Small intestine (tissue), 7 donors: ENCODE measurements at regions not wholly inside any gene's neighbourhood (a gene's known extent, or its start where the extent isn't known, plus 50 kb on each side); places are given as distances from the start of the nearest gene placed in this dataset.
A peak's percentile ranks its signal among the peaks of the same experiment; 100 is the strongest.

Experiments used
- DNase-seq, 2 donors: peaks; one replicate each; pipeline versions ENCODE4 v3.0.0 to v3.0.0-alpha.2; 2013
- FAIRE-seq: peaks from 2 replicates; lab custom pipeline; 2012; peaks lifted over from hg19 to GRCh38; lab: Jason Lieb, UNC
- H3K27ac ChIP-seq, 3 donors: one replicate each; pipeline ENCODE4 v1.5.1; 2013; ENCODE audit warnings: low read length in 2 of 3, mild to moderate bottlenecking in 2 of 3, control low read depth in 1 of 3, inconsistent platforms in 1 of 3, low read depth in 1 of 3, moderate library complexity in 1 of 3
- H3K27me3 ChIP-seq, 3 donors: one replicate each; pipeline ENCODE4 v1.6.1; 2013; ENCODE audit warnings: low read length in 3 of 3, inconsistent platforms in 1 of 3; ENCODE audit not compliant: control insufficient read depth in 3 of 3, insufficient read depth in 3 of 3
- H3K36me3 ChIP-seq, 3 donors: one replicate each; pipeline ENCODE4 v1.6.1; 2013; ENCODE audit warnings: low read length in 3 of 3, inconsistent platforms in 1 of 3, low read depth in 1 of 3, mild to moderate bottlenecking in 1 of 3, moderate library complexity in 1 of 3; ENCODE audit not compliant: control insufficient read depth in 3 of 3, insufficient read depth in 2 of 3
- H3K4me1 ChIP-seq, 3 donors: one replicate each; pipeline ENCODE4 v1.6.1; 2013; ENCODE audit warnings: low read length in 2 of 3, inconsistent platforms in 1 of 3, low read depth in 1 of 3, mild to moderate bottlenecking in 1 of 3, moderate library complexity in 1 of 3; ENCODE audit not compliant: control insufficient read depth in 3 of 3, insufficient read depth in 2 of 3
- H3K4me3 ChIP-seq, 3 donors: one replicate each; pipeline ENCODE4 v1.5.1; 2013; ENCODE audit warnings: low read length in 3 of 3, control low read depth in 1 of 3, inconsistent platforms in 1 of 3, low read depth in 1 of 3, mild to moderate bottlenecking in 1 of 3, moderate library complexity in 1 of 3
- H3K9me3 ChIP-seq, 2 donors: one replicate each; pipeline ENCODE4 v1.6.1; 2013; ENCODE audit warnings: low read depth in 1 of 2, low read length in 1 of 2; ENCODE audit not compliant: control insufficient read depth in 2 of 2, insufficient read depth in 1 of 2
- WGBS, 3 donors: extraction: QIAGEN DNeasy Blood & Tissue Kit; methylation state at CpG; one replicate each; pipeline ENCODE4 v1.1.7; 2013; 5-methylcytosine and 5-hydroxymethylcytosine counted together
- donor health status: healthy with polysubstance abuse.
- donor health status: control.
- donor health status: control.
- donor health status: Bipolar disorder and iron deficiency.
- donor health status: healthy.

DNA sequence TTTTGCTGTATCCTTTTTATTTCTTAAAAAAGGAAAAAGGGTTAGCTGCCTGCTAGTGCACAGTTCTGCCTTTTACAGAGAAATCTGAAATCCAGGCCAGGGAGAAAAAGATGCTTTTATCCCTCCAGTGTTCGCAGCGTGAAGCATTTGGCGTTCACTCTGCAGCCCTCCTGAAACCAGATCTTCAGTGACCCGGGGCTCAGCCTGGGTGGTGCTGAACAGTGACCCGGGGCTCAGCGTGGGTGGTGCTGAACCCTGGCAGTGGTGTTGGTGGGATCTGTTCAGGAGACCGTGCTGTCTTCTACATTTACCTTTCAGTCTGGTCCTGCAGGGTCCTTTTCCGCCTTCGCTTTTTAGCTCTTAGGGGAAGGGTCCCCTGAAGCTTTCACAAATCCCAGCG, 164.7 kb upstream of the KLF6 start:
- DNase-seq (no peak), FAIRE-seq (no peak)
- Histone ChIP-seq H3K27ac (no peak overlapping the region), H3K27me3 (no peaks in the 10 kb centered on the region), H3K4me1 (peaks cover 0 to 7% (median 0%) of the 10 kb centered on the region in 3 donors), H3K9me3 (peaks cover 0 to under 1% of the 10 kb centered on the region in 2 donors), H3K4me3 (no peak overlapping the region), H3K36me3 (no peaks in the 10 kb centered on the region)
- 82 to 90% (median 88%) methylated on average over 10 of the region's 10 CpGs for WGBS, 3 donors

DNA sequence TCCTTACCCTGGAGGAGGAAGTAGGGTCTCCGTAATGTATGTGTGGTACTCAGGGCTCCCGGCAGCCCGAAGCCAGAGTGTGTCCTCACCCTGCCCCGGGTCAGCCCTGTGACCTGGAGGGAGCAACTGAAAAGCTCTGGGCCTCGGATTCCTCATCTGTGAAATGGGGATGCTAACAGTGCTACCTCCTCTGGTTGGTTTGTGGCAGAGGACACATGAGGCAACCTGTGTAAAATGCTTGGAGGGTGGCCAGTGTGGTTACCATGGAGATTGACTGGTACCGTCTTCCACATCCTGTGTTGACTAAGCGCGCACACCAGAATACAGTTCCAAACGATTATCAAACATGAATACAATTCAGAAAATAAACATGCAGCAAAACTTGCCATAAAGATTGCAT, 163.8 kb upstream of the KLF6 start:
- peak in 1 of 2 donors; percentile 67 for DNase-seq
- Histone ChIP-seq H3K4me1 (peaks cover 0 to 7% (median 0%) of the 10 kb centered on the region in 3 donors), H3K27ac (no peak overlapping the region), H3K27me3 (no peaks in the 10 kb centered on the region), H3K36me3 (no peaks in the 10 kb centered on the region), H3K4me3 (no peak overlapping the region), H3K9me3 (peaks cover 0 to 4% of the 10 kb centered on the region in 2 donors)
- WGBS, 3 donors: 63 to 74% (median 74%) methylated on average over 9 of the region's 9 CpGs
- no peak for FAIRE-seq

DNA sequence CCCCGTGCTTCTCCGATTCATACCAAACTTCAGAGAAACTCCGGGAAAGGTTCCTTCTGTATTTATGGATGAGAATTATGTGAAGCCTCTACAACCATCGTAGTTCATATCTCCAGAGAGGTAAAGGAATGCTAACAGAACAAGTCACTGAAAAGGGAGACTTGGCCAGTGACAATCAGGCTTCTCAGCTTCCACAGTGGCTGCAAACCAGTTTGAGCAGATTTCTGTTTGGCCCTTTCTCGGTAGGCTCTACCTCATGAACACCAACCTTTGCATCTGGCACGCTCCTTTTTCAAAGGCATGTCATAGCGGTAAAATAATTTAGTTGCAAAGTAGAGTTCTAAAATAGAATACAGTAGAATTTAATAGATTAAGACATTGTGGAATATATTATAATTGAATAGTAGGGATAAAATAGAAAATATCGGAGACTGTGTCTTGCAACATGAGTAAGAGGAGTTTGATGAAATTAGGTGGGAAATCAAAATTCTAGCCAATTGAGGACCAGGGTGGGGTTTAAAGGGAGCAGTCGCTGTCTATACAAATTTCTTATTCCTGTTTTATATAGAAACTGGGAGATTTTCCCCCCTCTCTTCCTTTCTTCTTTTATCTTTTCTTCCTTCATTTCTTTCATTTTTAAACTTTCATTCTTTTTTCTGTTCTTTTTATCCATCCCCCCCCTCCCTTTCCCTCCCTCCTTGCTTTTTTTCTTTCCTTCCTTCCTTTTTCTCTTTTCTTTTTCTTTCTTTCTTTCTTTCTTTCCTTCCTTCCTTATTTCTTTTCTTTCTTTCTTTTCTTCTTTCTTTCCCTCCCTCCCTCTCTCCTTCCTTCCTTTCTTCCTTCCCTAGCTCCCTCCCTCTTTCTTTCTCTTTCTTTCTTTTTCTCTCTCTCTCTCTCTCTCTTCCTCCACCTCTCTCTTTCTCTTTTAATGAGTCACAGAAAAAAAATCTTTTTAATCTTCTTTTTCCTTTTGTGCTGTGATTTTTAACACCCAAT, 161.5 kb upstream of the KLF6 start:
- peak overlapping the region in 2 of 3 donors; percentile 26 to 41 for H3K27ac ChIP-seq
- H3K9me3 ChIP-seq: peaks cover 0 to 4% of the 10 kb centered on the region in 2 donors
- H3K27me3 ChIP-seq: no peaks in the 10 kb centered on the region
- H3K4me1 ChIP-seq: peaks cover 0 to 7% (median 0%) of the 10 kb centered on the region in 3 donors
- H3K36me3 ChIP-seq: no peaks in the 10 kb centered on the region
- DNase-seq (no peak), FAIRE-seq (no peak)
- H3K4me3 ChIP-seq: no peak overlapping the region
- 59 to 73% (median 61%) methylated on average over 9 of the region's 9 CpGs for whole genome bisulfite sequencing, 3 donors

DNA sequence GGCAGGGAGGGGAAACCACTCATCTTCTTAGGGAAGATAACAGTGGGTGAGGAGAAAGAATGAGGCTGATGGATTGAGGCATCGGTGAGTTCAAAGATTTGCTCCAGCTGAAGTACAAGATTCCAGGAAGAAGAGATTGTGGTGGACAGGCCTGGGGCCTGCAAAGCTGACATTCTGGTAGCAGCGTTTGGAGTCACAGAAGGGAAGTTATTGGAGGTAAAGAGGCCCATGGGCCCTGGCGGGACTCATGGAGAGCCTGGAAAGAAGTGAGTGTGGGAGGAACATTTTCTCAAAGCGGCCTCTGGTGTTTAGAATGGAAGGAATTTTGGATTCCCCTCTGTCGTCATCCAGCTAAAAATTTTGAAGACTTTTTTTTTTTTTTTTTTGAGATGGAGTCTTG, 160.0 kb upstream of the KLF6 start:
- no peak for FAIRE-seq
- DNase-seq: no peak
- H3K27ac ChIP-seq: no peak overlapping the region

DNA sequence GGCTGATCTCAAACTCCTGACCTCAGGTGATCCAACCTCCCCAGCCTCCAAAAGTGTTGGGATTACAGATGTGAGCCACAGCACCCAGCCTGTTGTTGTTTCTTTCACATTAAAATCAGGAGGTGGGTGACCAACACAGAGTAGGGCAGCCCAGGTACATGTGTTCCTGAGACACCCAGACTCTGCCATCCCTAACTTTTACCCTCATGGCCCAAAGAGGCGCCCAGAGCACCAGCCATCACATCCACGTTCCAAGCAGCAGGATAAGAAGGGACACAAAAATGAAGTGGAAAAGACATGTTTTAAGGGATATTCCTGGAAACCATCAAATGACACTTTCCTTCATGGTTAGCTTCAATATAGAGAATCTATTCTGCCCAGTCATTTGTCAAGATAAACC, 159.6 kb upstream of the KLF6 start:
- DNase-seq (no peak), FAIRE-seq (no peak)
- Histone ChIP-seq H3K36me3 (no peaks in the 10 kb centered on the region), H3K27ac (no peak overlapping the region), H3K4me3 (no peak overlapping the region), H3K27me3 (no peaks in the 10 kb centered on the region), H3K4me1 (peaks cover 0 to 7% (median 0%) of the 10 kb centered on the region in 3 donors), H3K9me3 (peaks cover 0 to 4% of the 10 kb centered on the region in 2 donors)
- WGBS, 3 donors: 98 to 99% (median 98%) methylated on average over 2 of the region's 2 CpGs

More for the DNA sequence above, 160.0 kb upstream of the KLF6 start:
- Histone ChIP-seq H3K36me3 (no peaks in the 10 kb centered on the region), H3K27me3 (no peaks in the 10 kb centered on the region), H3K9me3 (peaks cover 0 to 4% of the 10 kb centered on the region in 2 donors), H3K4me1 (peaks cover 0 to 7% (median 0%) of the 10 kb centered on the region in 3 donors), H3K4me3 (no peak overlapping the region)
- 90 to 96% (median 91%) methylated on average over 5 of the region's 5 CpGs for WGBS, 3 donors

DNA sequence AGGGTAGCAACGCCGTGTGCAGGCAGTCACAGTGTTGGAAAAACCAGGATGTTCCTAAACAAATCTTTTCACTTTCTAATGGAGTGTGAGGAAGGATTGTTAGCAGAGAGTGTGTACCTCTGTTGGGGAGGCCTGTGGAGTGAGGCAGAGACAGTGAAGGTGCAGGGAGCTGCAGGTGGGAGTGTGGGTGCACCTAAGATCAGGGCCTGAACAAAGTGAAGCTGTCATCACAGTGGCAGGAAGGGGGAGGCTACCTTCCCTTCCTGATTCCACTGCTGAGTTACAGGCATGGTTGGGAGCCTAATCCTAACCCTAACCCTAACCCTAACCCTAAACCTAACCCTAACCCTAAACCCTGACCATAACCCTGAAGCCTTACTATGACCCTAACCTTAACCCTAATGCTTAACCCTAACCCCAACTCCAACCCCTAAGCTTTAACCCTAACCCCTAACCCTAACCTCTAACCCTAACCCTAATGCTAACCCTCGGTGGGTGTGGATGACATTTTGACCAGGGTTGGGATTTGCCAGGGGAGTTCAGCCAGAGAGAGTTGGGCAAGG, 158.8 kb upstream of the KLF6 start:
- H3K4me3 ChIP-seq: no peak overlapping the region
- H3K27me3 ChIP-seq: no peaks in the 10 kb centered on the region
- peaks cover 0 to 4% of the 10 kb centered on the region in 2 donors for H3K9me3 ChIP-seq
- 85 to 98% (median 96%) methylated on average over 3 of the region's 3 CpGs for WGBS, 3 donors
- H3K27ac ChIP-seq: no peak overlapping the region
- H3K36me3 ChIP-seq: no peaks in the 10 kb centered on the region
- peaks cover 0 to 7% (median 0%) of the 10 kb centered on the region in 3 donors for H3K4me1 ChIP-seq
- DNase-seq (no peak), FAIRE-seq (no peak)

DNA sequence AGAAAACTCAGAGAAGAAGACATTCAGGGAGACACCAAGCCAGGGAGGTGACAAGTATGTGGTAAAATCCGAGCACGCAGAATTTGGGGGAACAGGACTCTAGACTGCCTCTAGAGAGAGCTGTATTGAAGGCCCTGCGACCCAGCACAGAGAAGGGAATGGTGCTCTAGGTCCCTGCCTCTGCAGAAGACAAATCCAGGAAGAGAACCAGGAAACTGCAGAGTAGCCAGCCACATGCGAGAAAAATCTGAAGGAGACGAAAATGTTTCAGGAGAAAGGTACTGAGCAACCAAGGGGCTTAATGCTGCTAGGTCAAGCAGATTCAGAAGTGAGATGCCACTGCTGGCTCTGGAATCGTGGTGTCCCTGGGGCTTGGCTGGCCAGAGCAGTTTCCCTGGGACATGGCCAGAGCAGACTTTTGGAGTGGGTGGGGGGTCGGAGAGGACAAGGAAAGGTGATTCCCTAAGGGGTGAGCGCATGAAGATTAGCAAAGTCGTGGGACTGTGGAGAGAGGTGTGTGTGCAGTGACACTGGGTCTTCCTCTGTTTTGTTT, 158.0 kb upstream of the KLF6 start:
- Histone ChIP-seq H3K4me1 (peaks cover 0 to 7% (median 0%) of the 10 kb centered on the region in 3 donors), H3K9me3 (peaks cover 0 to 4% of the 10 kb centered on the region in 2 donors), H3K36me3 (no peaks in the 10 kb centered on the region), H3K27me3 (no peaks in the 10 kb centered on the region), H3K27ac (no peak overlapping the region), H3K4me3 (no peak overlapping the region)
- WGBS, 3 donors: 86 to 94% (median 87%) methylated on average over 9 of the region's 9 CpGs
- DNase-seq: no peak
- no peak for FAIRE-seq

DNA sequence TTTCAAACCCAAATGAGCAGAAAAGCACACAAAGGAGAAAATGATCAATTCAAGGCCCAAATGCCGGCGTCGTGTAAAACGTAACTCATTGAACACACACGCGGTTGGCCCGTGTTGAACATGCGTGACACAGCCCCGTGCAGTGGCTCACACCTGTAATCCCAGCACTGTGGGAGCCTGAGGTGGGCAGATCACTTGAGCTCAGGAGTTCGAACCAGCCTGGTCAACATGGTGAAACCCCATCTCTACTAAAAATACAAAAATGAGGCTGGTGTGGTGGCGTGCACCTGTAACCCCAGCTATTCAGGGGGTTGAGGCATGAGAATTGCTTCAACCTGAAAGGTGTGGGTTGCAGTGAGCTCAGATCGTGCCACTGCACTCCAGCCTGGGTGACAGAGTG, 156.7 kb upstream of the KLF6 start:
- no peak for FAIRE-seq
- no peak overlapping the region for H3K4me3 ChIP-seq

More for the DNA sequence above, 156.7 kb upstream of the KLF6 start:
- peaks cover 0 to 4% of the 10 kb centered on the region in 2 donors for H3K9me3 ChIP-seq
- H3K27me3 ChIP-seq: no peaks in the 10 kb centered on the region
- no peak for DNase-seq
- 93 to 98% (median 94%) methylated on average over 12 of the region's 12 CpGs for WGBS, 3 donors
- H3K27ac ChIP-seq: no peak overlapping the region
- no peaks in the 10 kb centered on the region for H3K36me3 ChIP-seq
- peaks cover 0 to 7% (median 0%) of the 10 kb centered on the region in 3 donors for H3K4me1 ChIP-seq
